ENCODE measurements at regions not wholly inside any gene's neighbourhood (a gene's known extent, or its start where the extent isn't known, plus 50 kb on each side); places are given as distances from the start of the nearest gene placed in this dataset.

DNA sequence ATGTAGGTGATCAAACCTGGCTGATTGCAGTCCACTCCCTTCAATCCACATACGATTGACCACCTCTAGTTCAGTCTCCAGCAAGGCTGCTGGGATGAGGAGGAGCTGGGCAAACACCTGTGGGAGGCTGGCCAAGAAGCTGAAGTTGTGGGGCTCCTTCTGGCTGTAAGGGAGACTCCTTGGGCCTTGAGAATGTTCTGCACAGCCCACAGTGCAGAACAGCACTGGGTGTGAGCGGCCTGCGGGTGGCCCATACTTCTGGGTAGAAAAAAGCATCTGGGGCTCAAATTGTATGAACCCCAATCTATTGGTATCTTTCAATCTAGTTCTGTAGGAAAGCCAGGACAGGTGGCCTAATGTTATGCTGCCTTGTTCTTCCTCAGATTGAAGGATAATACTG lies 1608.8 kb upstream of the PCDH10 start:
- CTCF ChIA-PET, result no interaction called here
- no peak for DNase-seq (ENCODE audit: low spot score)
- H3K27ac ChIP-seq, result no peak overlapping the region
- POLR2A ChIA-PET (ENCODE audit: low non-redundant PET), result no interaction called here
- TF ChIP-seq, protein P1, sequence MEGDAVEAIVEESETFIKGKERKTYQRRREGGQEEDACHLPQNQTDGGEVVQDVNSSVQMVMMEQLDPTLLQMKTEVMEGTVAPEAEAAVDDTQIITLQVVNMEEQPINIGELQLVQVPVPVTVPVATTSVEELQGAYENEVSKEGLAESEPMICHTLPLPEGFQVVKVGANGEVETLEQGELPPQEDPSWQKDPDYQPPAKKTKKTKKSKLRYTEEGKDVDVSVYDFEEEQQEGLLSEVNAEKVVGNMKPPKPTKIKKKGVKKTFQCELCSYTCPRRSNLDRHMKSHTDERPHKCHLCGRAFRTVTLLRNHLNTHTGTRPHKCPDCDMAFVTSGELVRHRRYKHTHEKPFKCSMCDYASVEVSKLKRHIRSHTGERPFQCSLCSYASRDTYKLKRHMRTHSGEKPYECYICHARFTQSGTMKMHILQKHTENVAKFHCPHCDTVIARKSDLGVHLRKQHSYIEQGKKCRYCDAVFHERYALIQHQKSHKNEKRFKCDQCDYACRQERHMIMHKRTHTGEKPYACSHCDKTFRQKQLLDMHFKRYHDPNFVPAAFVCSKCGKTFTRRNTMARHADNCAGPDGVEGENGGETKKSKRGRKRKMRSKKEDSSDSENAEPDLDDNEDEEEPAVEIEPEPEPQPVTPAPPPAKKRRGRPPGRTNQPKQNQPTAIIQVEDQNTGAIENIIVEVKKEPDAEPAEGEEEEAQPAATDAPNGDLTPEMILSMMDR (conservative IDR thresholded peaks at IDR 0.05; ENCODE audit: low read depth), result no peak

DNA sequence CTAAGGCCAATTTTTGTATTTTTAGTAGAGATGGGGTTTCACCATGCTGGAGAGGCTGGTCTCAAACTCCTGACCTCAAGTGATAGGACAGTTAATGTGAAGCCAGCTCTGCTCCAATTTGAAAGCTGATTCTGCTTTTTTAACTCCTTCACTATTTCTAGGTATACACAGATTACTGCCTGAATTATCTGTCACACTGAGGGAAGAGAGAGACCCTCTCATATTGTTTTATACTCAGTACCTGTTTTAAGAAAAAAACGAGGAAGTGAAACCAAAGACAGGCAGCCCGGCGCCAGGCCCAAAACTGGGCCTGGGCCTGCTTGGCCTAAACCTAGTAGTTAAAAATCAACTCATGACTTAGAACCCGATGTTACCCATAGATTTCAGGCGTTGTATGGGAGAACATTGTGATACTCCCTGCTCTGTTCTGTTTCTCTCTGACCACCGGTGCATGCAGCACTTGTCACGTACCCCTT lies 1601.5 kb upstream of the PCDH10 start:
- DNase-seq (ENCODE audit: low spot score), result no peak
- CTCF ChIA-PET, result no interaction called here
- H3K27ac ChIP-seq, result no peak overlapping the region
- TF ChIP-seq, protein P1 (conservative IDR thresholded peaks at IDR 0.05; ENCODE audit: low read depth), result no peak
- POLR2A ChIA-PET (ENCODE audit: low non-redundant PET), result no interaction called here

DNA sequence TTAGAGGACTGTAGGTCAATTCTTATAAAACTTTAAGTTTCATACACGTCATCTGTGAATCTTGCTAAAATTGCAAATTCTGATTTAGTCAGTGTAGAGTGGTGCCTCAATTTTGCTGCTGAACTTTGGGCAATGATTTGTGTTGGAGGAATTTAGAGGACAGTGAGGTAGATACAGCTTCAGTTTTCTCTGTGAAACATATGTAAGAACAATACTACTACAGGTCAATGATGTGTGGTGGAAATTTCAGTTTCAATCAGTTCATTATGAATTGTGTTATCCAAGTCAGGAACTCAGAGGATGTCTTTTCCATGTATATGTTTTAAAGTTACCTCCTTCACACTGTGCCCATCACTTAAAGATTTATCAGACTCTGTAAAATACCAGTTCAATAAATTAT lies 1597.8 kb upstream of the PCDH10 start:
- POLR2A ChIA-PET (ENCODE audit: low non-redundant PET), result no interaction called here
- CTCF ChIA-PET, result interaction anchor here (0.7 kb wide), 1 partner anchor 13 kb away, joined by 3 read pairs; no protein-coding TSS in a partner anchor
- TF ChIP-seq, protein P1 (conservative IDR thresholded peaks at IDR 0.05; ENCODE audit: low read depth), result no peak
- no peak for DNase-seq (ENCODE audit: low spot score)
- no peak overlapping the region for H3K27ac ChIP-seq

GRCh38 chr4:131566026-131566425 lies 1583.1 kb upstream of the PCDH10 start:
- DNase-seq (ENCODE audit: low spot score), result peak; percentile 9
- ChIA-PET CTCF (no interaction called here), POLR2A (ENCODE audit: low non-redundant PET) (no interaction called here)
- TF ChIP-seq, protein P1 (conservative IDR thresholded peaks at IDR 0.05; ENCODE audit: low read depth), result no peak
- H3K27ac ChIP-seq, result no peak overlapping the region

DNA sequence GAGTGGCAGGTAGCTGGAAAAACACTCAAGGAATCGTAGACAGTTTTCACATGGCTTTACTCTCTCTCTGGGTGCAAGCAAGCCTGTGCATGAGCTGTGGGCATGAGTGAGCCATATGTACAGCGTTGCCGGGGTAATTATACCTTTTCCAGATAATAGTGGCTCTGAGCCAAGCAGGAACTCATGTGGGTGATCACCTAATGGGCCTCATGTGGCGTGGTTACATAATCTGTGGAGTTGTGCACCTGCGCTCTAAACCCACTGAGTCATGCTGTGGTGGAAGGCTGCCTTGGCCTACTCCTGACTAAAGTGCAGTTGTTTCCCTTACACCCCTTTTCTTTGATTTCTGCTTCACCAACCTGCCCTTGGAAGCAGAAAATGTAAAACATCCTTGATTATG lies 1564.5 kb upstream of the PCDH10 start:
- H3K27ac ChIP-seq, result peak overlapping the region; percentile 82
- TF ChIP-seq, protein P1 (conservative IDR thresholded peaks at IDR 0.05; ENCODE audit: low read depth), result no peak
- DNase-seq (ENCODE audit: low spot score), result peak; percentile 65
- CTCF ChIA-PET, result no interaction called here
- POLR2A ChIA-PET (ENCODE audit: low non-redundant PET), result no interaction called here

DNA sequence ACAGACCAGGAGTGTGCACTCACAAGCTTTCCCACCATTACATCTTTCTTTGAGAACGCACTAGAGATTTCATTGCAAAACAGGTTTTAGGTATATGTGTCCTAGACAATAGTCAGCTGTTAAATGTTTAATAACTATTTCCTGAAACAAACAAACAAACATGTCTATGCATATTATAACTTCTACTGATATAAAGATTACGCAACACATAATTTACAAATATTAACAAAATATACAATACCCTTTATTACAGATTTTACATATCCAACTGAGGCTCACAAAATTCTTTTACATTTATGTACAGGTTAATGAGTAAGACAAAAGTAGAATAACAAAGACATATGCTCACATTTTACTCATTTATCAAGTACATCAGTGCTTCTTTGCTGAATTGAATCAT lies 1554.0 kb upstream of the PCDH10 start:
- ChIA-PET CTCF (no interaction called here), POLR2A (ENCODE audit: low non-redundant PET) (no interaction called here)
- no peak for DNase-seq (ENCODE audit: low spot score)
- H3K27ac ChIP-seq, result no peak overlapping the region
- TF ChIP-seq, protein P1 (conservative IDR thresholded peaks at IDR 0.05; ENCODE audit: low read depth), result no peak

- ChIA-PET POLR2A (ENCODE audit: low non-redundant PET) (no interaction called here), CTCF (no interaction called here)
- no peak overlapping the region for H3K27ac ChIP-seq
- DNase-seq (ENCODE audit: low spot score), result peak; percentile 35
- TF ChIP-seq, protein P1 (conservative IDR thresholded peaks at IDR 0.05; ENCODE audit: low read depth), result no peak
Observed at GRCh38 chr4:131603705-131604104, 1545.4 kb upstream of the PCDH10 start.
